ENCODE measurements at regions not wholly inside any gene's neighbourhood (a gene's known extent, or its start where the extent isn't known, plus 50 kb on each side); places are given as distances from the start of the nearest gene placed in this dataset.

- DNase-seq (ENCODE audit: low read depth, low spot score): peak; percentile 48
Measured at GRCh38 chr11:133787379-133788141, 57.8 kb downstream of the SPATA19 start.

GRCh38 chr11:133785795-133786340, 59.4 kb downstream of the SPATA19 start:
- no peak for DNase-seq (ENCODE audit: low read depth, low spot score)

GRCh38 chr11:133784359-133784758, 61.0 kb downstream of the SPATA19 start:
- no peak for DNase-seq (ENCODE audit: low read depth, low spot score)

DNA sequence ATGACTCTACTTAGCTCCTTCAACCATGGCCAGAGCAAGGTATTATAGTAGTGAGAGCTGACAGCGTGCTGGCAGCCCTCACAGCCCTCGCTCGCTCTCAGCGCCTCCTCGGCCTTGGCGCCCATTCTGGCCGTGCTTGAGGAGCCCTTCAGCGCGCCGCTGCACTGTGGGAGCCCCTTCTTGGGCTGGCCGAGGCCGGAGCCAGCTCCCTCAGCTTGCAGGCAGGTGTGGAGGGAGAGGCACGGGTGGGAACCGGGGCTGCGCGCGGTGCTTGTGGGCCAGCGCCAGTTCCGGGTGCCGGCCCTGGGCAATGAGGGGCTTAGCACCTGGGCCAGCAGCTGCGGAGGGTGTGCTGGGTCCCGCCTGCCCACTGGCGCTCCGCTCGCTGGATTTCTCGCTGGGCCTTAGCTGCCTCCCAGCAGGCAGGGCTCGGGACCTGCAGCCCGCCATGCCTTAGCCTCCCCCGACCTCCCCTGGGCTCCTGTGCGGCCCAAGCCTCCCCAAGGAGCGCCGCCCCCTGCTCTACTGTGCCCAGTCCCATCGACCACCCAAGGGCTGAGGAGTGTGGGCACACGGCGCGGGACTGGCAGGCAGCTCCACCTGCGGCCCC, 63.1 kb downstream of the SPATA19 start:
- DNase-seq (ENCODE audit: low read depth, low spot score): no peak

DNA sequence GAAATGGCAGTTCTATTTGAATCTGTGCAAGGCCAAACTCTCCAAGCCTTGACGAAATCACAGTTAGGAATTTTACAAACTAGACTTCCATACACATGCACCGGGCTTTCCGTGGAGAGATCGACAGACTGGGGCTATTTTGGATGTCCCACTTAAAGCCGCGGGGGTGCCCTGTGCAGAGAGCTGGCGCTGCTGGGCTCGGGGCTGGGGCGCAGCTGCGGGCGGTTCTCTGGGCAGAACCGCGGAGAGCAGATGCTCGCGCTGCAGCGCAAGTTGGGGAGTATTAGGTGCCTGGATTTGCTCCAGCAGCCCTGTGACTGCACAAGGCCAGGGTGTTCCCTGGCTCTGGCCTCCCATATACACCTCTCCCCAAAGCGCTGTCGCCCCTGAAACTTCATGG, 67.2 kb downstream of the SPATA19 start:
- no peak for DNase-seq (ENCODE audit: low read depth, low spot score)

DNA sequence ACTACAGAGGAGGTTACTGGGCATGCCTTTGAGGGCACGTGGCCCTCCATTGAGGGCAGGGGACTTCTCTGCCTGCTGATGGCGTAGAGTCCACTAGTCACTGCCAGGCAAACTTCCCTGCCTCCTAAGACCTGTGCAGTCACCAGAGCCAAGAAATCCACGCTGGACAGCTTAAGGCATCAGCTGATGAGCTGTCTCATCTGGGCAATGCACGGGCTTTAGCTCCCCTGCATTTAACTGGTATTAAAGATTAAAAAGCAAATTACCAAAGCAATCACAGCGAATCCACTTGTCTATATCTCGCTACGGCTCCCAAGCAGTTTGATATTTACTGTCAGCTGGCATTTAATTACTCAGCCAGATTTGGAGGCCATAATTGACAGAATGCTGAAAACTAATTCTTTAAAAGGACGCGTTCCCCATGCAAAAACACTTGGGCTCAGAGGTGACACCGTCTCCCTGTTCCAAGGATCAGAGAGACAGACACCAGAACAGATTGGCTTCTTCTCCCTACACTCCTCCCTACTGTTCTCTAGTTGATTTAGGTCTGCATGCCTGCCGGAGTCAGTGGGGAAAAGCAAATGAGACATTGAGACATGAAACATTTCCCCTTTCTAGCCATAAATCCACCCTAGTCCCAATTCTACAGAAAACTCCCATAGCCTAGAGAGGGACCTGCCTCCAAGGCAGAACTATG, 68.5 kb downstream of the SPATA19 start:
- DNase-seq (ENCODE audit: low read depth, low spot score): no peak

DNA sequence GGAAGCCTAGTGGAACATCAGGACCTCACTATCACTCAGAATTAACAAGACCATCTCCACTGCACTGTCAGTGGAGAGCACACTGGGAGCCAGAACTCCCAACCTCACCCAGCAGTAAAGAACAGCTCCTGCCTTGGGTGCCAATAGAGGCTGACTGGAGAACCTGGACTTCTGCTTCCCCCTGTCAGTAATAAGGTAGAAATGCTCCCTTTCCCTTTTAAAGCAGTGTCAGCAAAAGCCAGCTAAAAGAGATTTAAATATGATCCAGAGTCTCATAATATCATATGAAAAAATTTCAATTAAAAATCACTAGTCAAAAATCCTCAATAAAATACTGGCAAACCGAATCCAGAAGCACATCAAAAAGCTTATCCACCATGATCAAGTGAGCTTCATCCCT, 82.8 kb downstream of the SPATA19 start:
- DNase-seq (ENCODE audit: low read depth, low spot score): no peak

DNA sequence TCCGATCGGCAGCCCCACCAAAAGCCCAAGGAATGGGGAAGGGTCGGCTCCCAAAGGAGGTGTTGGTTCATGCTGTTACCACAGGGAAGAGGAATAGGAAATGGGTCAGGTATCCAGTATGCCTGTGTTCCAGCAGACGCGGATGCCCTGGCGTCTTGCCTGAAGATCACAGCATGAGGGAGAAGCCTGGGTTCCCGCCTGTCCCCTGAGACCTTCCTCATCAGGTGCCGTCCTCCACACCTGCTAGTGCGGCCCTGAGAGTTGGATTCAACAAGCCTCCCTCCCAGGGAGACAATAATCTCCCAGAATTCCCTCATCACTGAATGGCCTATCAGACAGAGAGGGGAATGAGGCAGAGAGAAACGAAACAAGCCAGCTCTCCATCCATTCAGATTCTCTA, 92.2 kb downstream of the SPATA19 start:
- DNase-seq (ENCODE audit: low read depth, low spot score): no peak

DNA sequence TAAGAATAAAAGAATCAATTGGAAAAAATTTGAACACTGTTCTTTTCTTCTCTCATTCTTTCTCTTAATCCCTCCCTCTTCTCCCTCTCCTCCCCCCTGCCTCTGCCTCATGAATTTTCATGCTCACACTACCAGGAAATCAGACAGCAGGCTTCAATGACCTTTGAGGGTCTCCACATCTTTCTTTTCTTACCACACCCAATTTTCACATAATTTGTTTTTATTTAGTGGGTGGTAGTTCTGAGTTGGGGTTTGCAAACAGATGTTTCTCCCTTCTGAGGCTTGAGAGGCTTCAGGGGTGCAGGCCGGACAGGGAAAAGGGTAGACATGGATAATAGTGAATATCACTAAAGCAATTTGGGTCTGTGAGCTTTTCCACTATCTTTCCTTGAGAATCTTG, 95.5 kb downstream of the SPATA19 start:
- DNase-seq (ENCODE audit: low read depth, low spot score): no peak

DNA sequence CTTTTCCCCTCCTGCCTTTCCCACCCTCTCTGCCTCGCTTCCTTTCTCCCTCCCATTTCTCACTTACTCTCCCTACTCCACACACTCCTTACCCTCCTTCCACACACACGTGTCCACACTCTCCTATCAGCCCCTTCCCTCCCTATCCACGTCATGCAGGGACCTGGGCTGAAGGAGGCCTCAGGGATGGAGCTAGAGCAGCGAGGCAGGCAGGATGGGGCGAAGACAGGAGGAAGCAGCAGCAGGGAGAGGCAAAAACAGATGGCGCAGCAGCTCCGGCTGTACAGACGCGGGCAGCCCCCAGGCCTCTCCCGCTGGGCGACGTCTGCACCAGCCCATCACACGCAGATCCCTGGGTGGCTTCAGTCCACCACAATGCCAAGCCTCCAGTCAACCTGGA, 97.9 kb downstream of the SPATA19 start:
- no peak for DNase-seq (ENCODE audit: low read depth, low spot score)

DNA sequence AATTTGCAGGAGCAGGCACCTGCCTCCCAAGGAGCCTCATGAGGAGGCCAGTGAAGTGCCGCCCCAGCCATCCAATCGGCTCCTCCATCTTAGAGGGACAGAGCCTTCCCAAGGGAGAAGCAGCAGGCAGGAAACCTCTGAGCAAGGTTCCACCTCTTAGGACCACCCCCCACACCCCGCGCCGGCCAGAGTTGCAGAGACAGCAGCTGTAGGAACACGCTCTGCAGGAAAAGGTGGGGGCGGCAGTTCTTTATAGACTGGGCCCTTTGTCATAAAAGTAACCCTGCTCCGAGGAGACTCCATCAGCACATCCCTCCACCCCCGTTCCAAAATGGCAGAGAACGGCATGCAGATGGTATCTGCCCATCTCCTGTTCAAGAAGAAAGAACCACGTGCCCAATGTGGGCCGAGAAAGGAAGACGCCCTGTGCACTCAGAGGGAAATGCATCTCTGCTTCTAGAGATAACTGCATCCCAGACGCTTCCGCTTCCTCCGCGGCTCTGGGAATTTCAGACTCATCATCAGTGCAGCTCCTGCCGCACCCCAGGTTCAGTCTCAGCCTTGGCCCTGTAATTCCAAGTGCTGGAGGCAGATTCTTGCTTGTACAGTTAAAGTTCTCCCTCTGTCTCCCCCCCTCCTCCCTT, 98.5 kb downstream of the SPATA19 start:
- DNase-seq (ENCODE audit: low read depth, low spot score): no peak

- peak; percentile 25 for DNase-seq (ENCODE audit: low read depth, low spot score)
Measured at GRCh38 chr11:133745791-133746190, 99.5 kb downstream of the SPATA19 start.

DNA sequence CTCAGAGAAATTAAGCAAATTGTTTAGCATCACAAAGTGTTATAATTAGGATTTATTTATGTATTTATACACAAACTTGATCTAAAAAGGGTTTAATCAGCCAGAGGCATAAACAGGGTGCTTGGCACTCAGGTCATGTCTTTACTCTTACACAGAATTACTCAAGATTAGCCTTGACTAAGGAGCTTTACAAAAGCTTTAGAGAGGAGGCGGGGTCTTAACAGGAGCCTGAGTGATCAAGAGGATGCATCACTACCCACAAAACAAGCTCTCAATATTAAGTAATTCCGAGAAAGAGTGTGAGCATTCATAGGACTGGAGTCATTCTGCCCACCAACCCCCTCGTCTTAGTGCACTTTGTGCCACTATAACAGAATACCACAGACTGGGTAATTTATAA, 103.0 kb downstream of the SPATA19 start:
- DNase-seq (ENCODE audit: low read depth, low spot score): peak; percentile 2

- no peak for DNase-seq (ENCODE audit: low read depth, low spot score)
Measured at GRCh38 chr11:133740963-133741362, 104.3 kb downstream of the SPATA19 start.

DNA sequence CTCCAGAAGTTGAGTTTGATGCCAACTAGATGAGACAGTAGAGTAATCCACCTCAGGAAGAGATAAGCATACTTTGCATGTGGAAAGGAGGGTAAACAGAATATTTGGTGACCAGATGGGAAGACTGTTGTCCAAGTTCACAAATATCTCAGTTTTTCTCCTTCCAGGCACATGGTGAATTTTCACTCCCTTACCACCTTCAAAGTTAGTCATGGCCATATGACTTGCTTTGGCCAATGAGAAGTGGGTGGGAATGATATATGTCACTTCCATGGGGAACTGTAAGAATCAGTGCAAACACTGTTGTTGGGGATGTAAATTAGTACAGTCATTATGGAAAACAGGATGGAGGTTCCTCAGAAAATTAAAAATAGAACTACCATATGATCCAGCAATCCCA, 105.8 kb downstream of the SPATA19 start:
- no peak for DNase-seq (ENCODE audit: low read depth, low spot score)

GRCh38 chr11:133738624-133739023, 106.7 kb downstream of the SPATA19 start:
- no peak for DNase-seq (ENCODE audit: low read depth, low spot score)

- no peak for DNase-seq (ENCODE audit: low read depth, low spot score)
Measured at GRCh38 chr11:133733631-133734030, 111.7 kb downstream of the SPATA19 start.

- no peak for DNase-seq (ENCODE audit: low read depth, low spot score)
Measured at GRCh38 chr11:133732109-133732674, 113.1 kb downstream of the SPATA19 start.

DNA sequence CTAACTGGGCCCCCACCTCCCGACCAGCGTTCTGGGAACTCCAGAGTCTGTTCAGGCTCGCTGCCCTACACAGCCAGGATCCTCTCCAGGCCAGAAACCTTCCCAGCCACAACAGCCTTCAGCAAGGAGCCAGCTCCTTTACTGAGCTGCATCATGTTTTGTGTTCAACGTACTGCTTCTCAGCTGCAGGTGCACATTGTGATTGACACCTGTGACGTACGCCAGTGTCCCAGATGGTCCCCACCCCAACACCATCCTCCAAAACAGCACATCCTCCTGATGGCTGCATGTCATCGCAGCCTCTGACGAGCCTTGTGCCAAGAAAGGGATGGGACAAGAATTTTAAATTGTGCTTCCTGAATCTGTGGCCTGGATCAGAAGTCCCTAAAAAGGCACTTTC, 117.5 kb downstream of the SPATA19 start:
- DNase-seq (ENCODE audit: low read depth, low spot score): no peak

- DNase-seq (ENCODE audit: low read depth, low spot score): no peak
Measured at GRCh38 chr11:133726542-133726941, 118.8 kb downstream of the SPATA19 start.

GRCh38 chr11:133724116-133724515, 121.2 kb downstream of the SPATA19 start:
- no peak for DNase-seq (ENCODE audit: low read depth, low spot score)

DNA sequence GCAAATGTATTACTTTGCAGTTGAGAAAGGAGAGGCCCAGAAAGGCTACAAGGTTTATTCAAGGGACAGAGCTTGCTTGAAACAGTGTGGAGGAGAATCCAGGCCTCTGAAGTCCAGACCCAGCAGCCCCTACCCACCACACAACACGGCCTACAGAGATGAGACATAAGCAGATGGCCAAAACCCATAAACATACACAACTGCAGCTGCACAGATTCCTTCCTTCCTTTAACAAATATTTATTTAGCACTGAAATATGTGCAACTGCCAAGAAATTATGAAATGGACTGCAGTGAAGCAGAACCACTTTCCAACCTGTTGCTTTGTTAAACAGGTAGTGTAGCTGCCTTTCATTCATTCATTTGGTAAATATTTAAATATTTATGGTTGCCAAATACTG, 122.3 kb downstream of the SPATA19 start:
- no peak for DNase-seq (ENCODE audit: low read depth, low spot score)

All from astrocyte of the hippocampus (primary cell).